SK-N-SH (cell line): ENCODE measurements at regions not wholly inside any gene's neighbourhood (a gene's known extent, or its start where the extent isn't known, plus 50 kb on each side); places are given as distances from the start of the nearest gene placed in this dataset.

Source experiments
- CTCF ChIA-PET: fragments of 300-600, 350-600 bp; formaldehyde crosslinking; extraction: SDS; loops from one replicate; lab custom pipeline; 2021; lab: Yijun Ruan, JAX
- POLR2A ChIA-PET: fragments of 350-600 bp; sonication (Branson Sonifier 250); formaldehyde crosslinking; extraction: SDS; loops from one replicate; lab custom pipeline; 2020; ENCODE audit warnings: antibody characterized with exemption, inconsistent platforms; lab: Yijun Ruan, JAX
- DNase-seq: peaks from one replicate; pipeline ENCODE4 v3.0.0; 2012
- H2AFZ ChIP-seq: fragments of 200-600 bp; sonication (generic); 2 replicates; pipeline ENCODE4 v1.8.1; 2016; ENCODE audit warnings: antibody characterized with exemption, mild to moderate bottlenecking, low read depth
- H3F3A ChIP-seq: fragments of 200-600 bp; sonication (generic); replicated peaks from 2 replicates; pipeline ENCODE3; 2016; ENCODE audit warnings: antibody characterized with exemption, mild to moderate bottlenecking; ENCODE audit not compliant: insufficient read depth
- H3K27ac ChIP-seq, 2 experiments: fragments of 200-500 bp in 1 of 2; fragments of 200-600 bp in 1 of 2; sonication (Bioruptor generic) in 1 of 2; sonication (generic), shearing (Covaris generic) in 1 of 2; 2 replicates each; pipeline versions ENCODE4 v1.5.1 to v1.6.1; 2014 to 2016; ENCODE audit warnings: low read depth in 2 of 2, inconsistent platforms in 1 of 2, low read length in 1 of 2, mild to moderate bottlenecking in 1 of 2, mixed read lengths in 1 of 2
- H3K27me3 ChIP-seq: fragments of 200-600 bp; sonication (generic), shearing (Covaris generic); 2 replicates; pipeline ENCODE4 v1.6.1; 2016; ENCODE audit warnings: mixed run types; ENCODE audit not compliant: insufficient read depth
- H3K36me3 ChIP-seq, 2 experiments: fragments of 200-500 bp in 1 of 2; fragments of 200-600 bp in 1 of 2; sonication (Bioruptor generic) in 1 of 2; sonication (generic) in 1 of 2; replicated peaks in 1 of 2; 2 replicates each; pipeline versions ENCODE3 to v1.5.1; 2014 to 2016; ENCODE audit warnings: low read length in 1 of 2, mild to moderate bottlenecking in 1 of 2; ENCODE audit not compliant: insufficient read depth in 2 of 2, control insufficient read depth in 1 of 2
- H3K4me1 ChIP-seq, 2 experiments: fragments of 200-500 bp in 1 of 2; fragments of 200-600 bp in 1 of 2; sonication (Bioruptor generic) in 1 of 2; sonication (generic), shearing (Covaris generic) in 1 of 2; 2 replicates each; pipeline versions ENCODE4 v1.5.1 to v1.6.1; 2014 to 2016; ENCODE audit warnings: low read depth in 1 of 2, low read length in 1 of 2, mixed run types in 1 of 2; ENCODE audit not compliant: insufficient read depth in 2 of 2, control insufficient read depth in 1 of 2
- H3K4me2 ChIP-seq: fragments of 200-600 bp; sonication (generic), shearing (Covaris generic); 2 replicates; pipeline ENCODE4 v1.6.1; 2017; ENCODE audit warnings: mixed run types
- H3K4me3 ChIP-seq, 2 experiments: fragments of 200-500 bp in 1 of 2; fragments of 200-600 bp in 1 of 2; sonication (Bioruptor generic) in 1 of 2; sonication (generic), shearing (Covaris generic) in 1 of 2; 2 replicates each; pipeline versions ENCODE4 v1.5.1 to v1.8.1; 2014 to 2016; ENCODE audit warnings: low read depth in 2 of 2, inconsistent platforms in 1 of 2, low read length in 1 of 2, mild to moderate bottlenecking in 1 of 2, mixed read lengths in 1 of 2, moderate library complexity in 1 of 2
- H3K79me2 ChIP-seq: fragments of 200-600 bp; sonication (generic); 2 replicates; pipeline ENCODE4 v1.8.1; 2017; ENCODE audit warnings: mild to moderate bottlenecking; ENCODE audit not compliant: insufficient read depth
- H3K9ac ChIP-seq: fragments of 200-600 bp; sonication (generic); 2 replicates; pipeline ENCODE4 v1.6.1; 2017; ENCODE audit warnings: mixed run types
- H3K9me2 ChIP-seq: fragments of 200-600 bp; sonication (generic); 2 replicates; pipeline ENCODE4 v1.6.1; 2017; ENCODE audit warnings: mixed run types
- H3K9me3 ChIP-seq: fragments of 200-600 bp; sonication (generic); 2 replicates; pipeline ENCODE4 v1.6.1; 2017; ENCODE audit warnings: mixed run types, mild to moderate bottlenecking, moderate library complexity
- H4K20me1 ChIP-seq: fragments of 200-600 bp; sonication (generic); 2 replicates; pipeline ENCODE4 v1.6.1; 2017; ENCODE audit warnings: mild to moderate bottlenecking, mixed run types; ENCODE audit not compliant: insufficient read depth
- CHD2 ChIP-seq: fragments of 150-350 bp; IDR thresholded peaks from 2 replicates; pipeline ENCODE4 v1.6.1; 2018; ENCODE audit warnings: low read length; ENCODE audit not compliant: partially characterized antibody
- EP300 ChIP-seq, 2 experiments: IDR thresholded peaks; 2 replicates each; pipeline versions ENCODE4 v1.4.0 to v1.6.1; 2012; ENCODE audit warnings: borderline replicate concordance in 1 of 2, low read depth in 1 of 2, low read length in 1 of 2
- FOXM1 ChIP-seq: IDR thresholded peaks from 2 replicates; pipeline ENCODE4 v1.4.0; 2012; ENCODE audit warnings: low read depth, mild to moderate bottlenecking
- GATA2 ChIP-seq: sonication (generic); formaldehyde crosslinking; IDR thresholded peaks from 2 replicates; pipeline ENCODE4 v1.5.0; 2020; ENCODE audit warnings: mild to moderate bottlenecking, missing genetic modification reagents
- JUND ChIP-seq: IDR thresholded peaks from 2 replicates; pipeline ENCODE4 v1.4.0; 2012
- MAX ChIP-seq: IDR thresholded peaks from 2 replicates; pipeline ENCODE4 v1.4.0; 2012; ENCODE audit warnings: low read depth
- MEF2A ChIP-seq: IDR thresholded peaks from 2 replicates; pipeline ENCODE4 v1.4.0; 2012; ENCODE audit warnings: low read depth, borderline replicate concordance
- NFIC ChIP-seq: IDR thresholded peaks from 2 replicates; pipeline ENCODE4 v1.4.0; 2012; ENCODE audit warnings: borderline replicate concordance
- NRF1 ChIP-seq: IDR thresholded peaks from 2 replicates; pipeline ENCODE4 v1.6.1; 2012; ENCODE audit warnings: low read depth, mild to moderate bottlenecking, low read length
- PBX3 ChIP-seq: IDR thresholded peaks from 2 replicates; pipeline ENCODE4; 2012
- RFX5 ChIP-seq: IDR thresholded peaks from 2 replicates; pipeline ENCODE4 v1.6.1; 2012; ENCODE audit warnings: mild to moderate bottlenecking, improper control_type of control experiment, low read length
- SIN3A ChIP-seq: IDR thresholded peaks from 2 replicates; pipeline ENCODE4 v1.6.1; 2012; ENCODE audit warnings: low read depth, mild to moderate bottlenecking, low read length, moderate library complexity, borderline replicate concordance
- TCF12 ChIP-seq: IDR thresholded peaks from 2 replicates; pipeline ENCODE4 v1.4.0; 2012
- YY1 ChIP-seq: IDR thresholded peaks from 2 replicates; pipeline ENCODE4 v1.4.0; 2012; ENCODE audit warnings: low read depth, mild to moderate bottlenecking
- WGBS: methylation state at CpG from one replicate; pipeline ENCODE4 v1.1.6; 2017; ENCODE audit warnings: low lambda C conversion rate; 5-methylcytosine and 5-hydroxymethylcytosine counted together
- TF ChIP-seq, protein P1 (sequence below): fragments of 150-350 bp; IDR thresholded peaks from 2 replicates; pipeline ENCODE4 v1.6.1; 2017; ENCODE audit warnings: antibody characterized with exemption, low read length, low read depth, borderline replicate concordance
- TF ChIP-seq, protein P2 (sequence below): IDR thresholded peaks from 2 replicates; pipeline ENCODE4 v1.4.0; 2012; ENCODE audit warnings: low read depth, borderline replicate concordance
- TF ChIP-seq, protein P3 (sequence below): IDR thresholded peaks from 2 replicates; pipeline ENCODE4 v1.6.1; 2012; ENCODE audit warnings: mild to moderate bottlenecking, low read depth, low read length, moderate library complexity

GRCh38 chr3:86814918-86815655 is 175.9 kb downstream of the VGLL3 start:
- POLR2A ChIA-PET = no interaction called here
- no peaks in the 10 kb centered on the region; a peak in 1 of 4 replicates for H3K4me1 ChIP-seq
- no peak overlapping the region for H3K4me3 ChIP-seq
- no peaks in the 10 kb centered on the region for H3F3A ChIP-seq
- H3K9ac ChIP-seq = no peak overlapping the region
- 0% methylated on average over 4 of the region's 4 CpGs for WGBS
- H2AFZ ChIP-seq = no peak overlapping the region
- H4K20me1 ChIP-seq = no peaks in the 10 kb centered on the region
- no peaks in the 10 kb centered on the region for H3K36me3 ChIP-seq
- no peak for DNase-seq
- no peak overlapping the region for H3K27ac ChIP-seq
- H3K9me2 ChIP-seq = no peaks in the 10 kb centered on the region
- no peak overlapping the region for H3K4me2 ChIP-seq
- CTCF ChIA-PET = no interaction called here
- H3K9me3 ChIP-seq = no peaks in the 10 kb centered on the region
- TF ChIP-seq YY1 = no peak
- TF ChIP-seq, protein P1, sequence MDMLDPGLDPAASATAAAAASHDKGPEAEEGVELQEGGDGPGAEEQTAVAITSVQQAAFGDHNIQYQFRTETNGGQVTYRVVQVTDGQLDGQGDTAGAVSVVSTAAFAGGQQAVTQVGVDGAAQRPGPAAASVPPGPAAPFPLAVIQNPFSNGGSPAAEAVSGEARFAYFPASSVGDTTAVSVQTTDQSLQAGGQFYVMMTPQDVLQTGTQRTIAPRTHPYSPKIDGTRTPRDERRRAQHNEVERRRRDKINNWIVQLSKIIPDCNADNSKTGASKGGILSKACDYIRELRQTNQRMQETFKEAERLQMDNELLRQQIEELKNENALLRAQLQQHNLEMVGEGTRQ = no peak
- TF ChIP-seq JUND = no peak
- TF ChIP-seq, protein P2, sequence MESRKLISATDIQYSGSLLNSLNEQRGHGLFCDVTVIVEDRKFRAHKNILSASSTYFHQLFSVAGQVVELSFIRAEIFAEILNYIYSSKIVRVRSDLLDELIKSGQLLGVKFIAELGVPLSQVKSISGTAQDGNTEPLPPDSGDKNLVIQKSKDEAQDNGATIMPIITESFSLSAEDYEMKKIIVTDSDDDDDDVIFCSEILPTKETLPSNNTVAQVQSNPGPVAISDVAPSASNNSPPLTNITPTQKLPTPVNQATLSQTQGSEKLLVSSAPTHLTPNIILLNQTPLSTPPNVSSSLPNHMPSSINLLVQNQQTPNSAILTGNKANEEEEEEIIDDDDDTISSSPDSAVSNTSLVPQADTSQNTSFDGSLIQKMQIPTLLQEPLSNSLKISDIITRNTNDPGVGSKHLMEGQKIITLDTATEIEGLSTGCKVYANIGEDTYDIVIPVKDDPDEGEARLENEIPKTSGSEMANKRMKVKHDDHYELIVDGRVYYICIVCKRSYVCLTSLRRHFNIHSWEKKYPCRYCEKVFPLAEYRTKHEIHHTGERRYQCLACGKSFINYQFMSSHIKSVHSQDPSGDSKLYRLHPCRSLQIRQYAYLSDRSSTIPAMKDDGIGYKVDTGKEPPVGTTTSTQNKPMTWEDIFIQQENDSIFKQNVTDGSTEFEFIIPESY = no peak
- no peak for TF ChIP-seq MEF2A
- TF ChIP-seq PBX3 = no peak
- TF ChIP-seq GATA2 (CRISPR knock-in tag) = no peak
- TF ChIP-seq CHD2 = no peak
- no peak for TF ChIP-seq RFX5
- TF ChIP-seq NFIC = no peak
- no peak for TF ChIP-seq SIN3A
- no peak for TF ChIP-seq MAX
- peaks cover 12% of the 10 kb centered on the region; the same call in 1 of the 2 replicates for H3K27me3 ChIP-seq
- no peaks in the 10 kb centered on the region for H3K79me2 ChIP-seq

GRCh38 chr3:86814321-86814720 is 176.6 kb downstream of the VGLL3 start:
- H4K20me1 ChIP-seq = no peaks in the 10 kb centered on the region
- H3K79me2 ChIP-seq = no peaks in the 10 kb centered on the region
- POLR2A ChIA-PET = no interaction called here
- no peaks in the 10 kb centered on the region for H3K36me3 ChIP-seq
- no peaks in the 10 kb centered on the region for H3K9me3 ChIP-seq
- no peaks in the 10 kb centered on the region; a peak in 1 of 4 replicates for H3K4me1 ChIP-seq
- H3F3A ChIP-seq = no peaks in the 10 kb centered on the region
- H3K9ac ChIP-seq = no peak overlapping the region
- no peaks in the 10 kb centered on the region for H3K9me2 ChIP-seq
- H3K4me3 ChIP-seq = no peak overlapping the region
- no peak overlapping the region for H3K4me2 ChIP-seq
- H2AFZ ChIP-seq = no peak overlapping the region
- no peak overlapping the region for H3K27ac ChIP-seq
- 3% methylated on average over 4 of the region's 4 CpGs for WGBS
- CTCF ChIA-PET = no interaction called here
- no peak for DNase-seq
- TF ChIP-seq NFIC (no peak), RFX5 (no peak), NRF1 (no peak), MEF2A (no peak), TCF12 (no peak), FOXM1 (no peak), EP300 (IDR thresholded peaks at IDR 0.05; ENCODE audit: borderline replicate concordance in 1 of 2, low read depth in 1 of 2, low read length in 1 of 2) (no peak), SIN3A (no peak)
- TF ChIP-seq, protein P3, sequence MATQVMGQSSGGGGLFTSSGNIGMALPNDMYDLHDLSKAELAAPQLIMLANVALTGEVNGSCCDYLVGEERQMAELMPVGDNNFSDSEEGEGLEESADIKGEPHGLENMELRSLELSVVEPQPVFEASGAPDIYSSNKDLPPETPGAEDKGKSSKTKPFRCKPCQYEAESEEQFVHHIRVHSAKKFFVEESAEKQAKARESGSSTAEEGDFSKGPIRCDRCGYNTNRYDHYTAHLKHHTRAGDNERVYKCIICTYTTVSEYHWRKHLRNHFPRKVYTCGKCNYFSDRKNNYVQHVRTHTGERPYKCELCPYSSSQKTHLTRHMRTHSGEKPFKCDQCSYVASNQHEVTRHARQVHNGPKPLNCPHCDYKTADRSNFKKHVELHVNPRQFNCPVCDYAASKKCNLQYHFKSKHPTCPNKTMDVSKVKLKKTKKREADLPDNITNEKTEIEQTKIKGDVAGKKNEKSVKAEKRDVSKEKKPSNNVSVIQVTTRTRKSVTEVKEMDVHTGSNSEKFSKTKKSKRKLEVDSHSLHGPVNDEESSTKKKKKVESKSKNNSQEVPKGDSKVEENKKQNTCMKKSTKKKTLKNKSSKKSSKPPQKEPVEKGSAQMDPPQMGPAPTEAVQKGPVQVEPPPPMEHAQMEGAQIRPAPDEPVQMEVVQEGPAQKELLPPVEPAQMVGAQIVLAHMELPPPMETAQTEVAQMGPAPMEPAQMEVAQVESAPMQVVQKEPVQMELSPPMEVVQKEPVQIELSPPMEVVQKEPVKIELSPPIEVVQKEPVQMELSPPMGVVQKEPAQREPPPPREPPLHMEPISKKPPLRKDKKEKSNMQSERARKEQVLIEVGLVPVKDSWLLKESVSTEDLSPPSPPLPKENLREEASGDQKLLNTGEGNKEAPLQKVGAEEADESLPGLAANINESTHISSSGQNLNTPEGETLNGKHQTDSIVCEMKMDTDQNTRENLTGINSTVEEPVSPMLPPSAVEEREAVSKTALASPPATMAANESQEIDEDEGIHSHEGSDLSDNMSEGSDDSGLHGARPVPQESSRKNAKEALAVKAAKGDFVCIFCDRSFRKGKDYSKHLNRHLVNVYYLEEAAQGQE = no peak
- TF ChIP-seq, protein P1 = no peak
- peaks cover 12% of the 10 kb centered on the region; the same call in 1 of the 2 replicates for H3K27me3 ChIP-seq
